ENCODE measurements at regions not wholly inside any gene's neighbourhood (a gene's known extent, or its start where the extent isn't known, plus 50 kb on each side); places are given as distances from the start of the nearest gene placed in this dataset.

DNA sequence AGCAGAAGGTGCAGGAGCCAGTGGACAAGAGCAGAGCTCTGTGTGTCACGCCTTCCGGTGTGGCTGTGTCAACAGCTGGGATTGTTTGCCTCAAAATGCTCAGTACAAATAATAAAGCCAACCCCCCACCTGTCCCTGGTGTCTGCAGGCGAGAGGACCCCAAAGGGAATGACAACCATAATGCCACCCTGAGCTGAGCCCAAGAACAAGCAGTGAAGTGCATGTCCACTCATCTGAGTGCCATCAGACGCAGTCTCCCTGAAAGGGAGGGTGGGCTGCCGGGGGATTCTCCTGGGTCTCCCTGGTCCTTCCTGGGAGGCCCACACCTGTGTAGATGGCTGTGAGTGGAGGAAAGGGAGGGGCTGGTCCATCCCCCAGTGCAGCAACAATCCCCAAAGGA lies 328.8 kb upstream of the IRX1 start:
- DNase-seq: no peak
- Histone ChIP-seq H3K9me3 (no peaks in the 10 kb centered on the region), H3K4me3 (no peak overlapping the region), H3K4me1 (no peaks in the 10 kb centered on the region), H3K36me3 (no peaks in the 10 kb centered on the region), H3K27me3 (no peaks in the 10 kb centered on the region), H3K27ac (no peak overlapping the region)
- ATAC-seq (ENCODE audit: low FRiP score in 2 of 2): no peak
- TF ChIP-seq EP300 (IDR thresholded peaks at IDR 0.05) (no peak), POLR2AphosphoS5 (IDR thresholded peaks at IDR 0.05) (no peak), POLR2A (IDR thresholded peaks at IDR 0.05) (no peak)
- TF ChIP-seq, protein P1, sequence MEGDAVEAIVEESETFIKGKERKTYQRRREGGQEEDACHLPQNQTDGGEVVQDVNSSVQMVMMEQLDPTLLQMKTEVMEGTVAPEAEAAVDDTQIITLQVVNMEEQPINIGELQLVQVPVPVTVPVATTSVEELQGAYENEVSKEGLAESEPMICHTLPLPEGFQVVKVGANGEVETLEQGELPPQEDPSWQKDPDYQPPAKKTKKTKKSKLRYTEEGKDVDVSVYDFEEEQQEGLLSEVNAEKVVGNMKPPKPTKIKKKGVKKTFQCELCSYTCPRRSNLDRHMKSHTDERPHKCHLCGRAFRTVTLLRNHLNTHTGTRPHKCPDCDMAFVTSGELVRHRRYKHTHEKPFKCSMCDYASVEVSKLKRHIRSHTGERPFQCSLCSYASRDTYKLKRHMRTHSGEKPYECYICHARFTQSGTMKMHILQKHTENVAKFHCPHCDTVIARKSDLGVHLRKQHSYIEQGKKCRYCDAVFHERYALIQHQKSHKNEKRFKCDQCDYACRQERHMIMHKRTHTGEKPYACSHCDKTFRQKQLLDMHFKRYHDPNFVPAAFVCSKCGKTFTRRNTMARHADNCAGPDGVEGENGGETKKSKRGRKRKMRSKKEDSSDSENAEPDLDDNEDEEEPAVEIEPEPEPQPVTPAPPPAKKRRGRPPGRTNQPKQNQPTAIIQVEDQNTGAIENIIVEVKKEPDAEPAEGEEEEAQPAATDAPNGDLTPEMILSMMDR (IDR thresholded peaks at IDR 0.05): no peak
- whole genome bisulfite sequencing, 2 donors: 84 to 90% methylated on average over 3 to 4 of the region's 5 CpGs

DNA sequence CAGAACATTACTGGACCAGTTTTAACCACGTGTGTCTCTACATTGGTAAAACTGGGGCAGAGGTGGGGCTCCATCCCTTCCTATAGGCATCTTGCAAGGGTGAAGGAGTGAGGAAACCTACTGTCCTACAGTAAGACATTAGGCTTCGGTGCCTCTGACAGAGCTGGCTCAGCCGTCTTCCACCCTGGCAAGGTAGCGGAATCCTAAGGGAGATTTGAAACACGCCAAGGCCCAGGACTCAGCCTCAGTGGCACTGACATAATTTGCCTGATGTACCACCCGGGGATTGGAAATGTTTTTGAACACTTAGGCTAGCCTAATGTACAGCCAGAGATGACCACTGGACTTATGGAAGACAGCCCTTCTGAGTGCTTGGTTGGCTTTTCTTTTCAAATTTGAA lies 329.7 kb upstream of the IRX1 start:
- 83 to 89% methylated on average over 6 of the region's 6 CpGs for WGBS, 2 donors
- ATAC-seq (ENCODE audit: low FRiP score in 2 of 2) (no peak), DNase-seq (no peak)
- Histone ChIP-seq H3K27me3 (no peaks in the 10 kb centered on the region), H3K4me3 (no peak overlapping the region), H3K36me3 (no peaks in the 10 kb centered on the region), H3K27ac (no peak overlapping the region), H3K4me1 (no peaks in the 10 kb centered on the region), H3K9me3 (no peaks in the 10 kb centered on the region)
- TF ChIP-seq POLR2AphosphoS5 (IDR thresholded peaks at IDR 0.05) (no peak), POLR2A (IDR thresholded peaks at IDR 0.05) (no peak), EP300 (IDR thresholded peaks at IDR 0.05) (no peak)
- TF ChIP-seq, protein P1 (IDR thresholded peaks at IDR 0.05): no peak

- Histone ChIP-seq H3K9me3 (no peaks in the 10 kb centered on the region), H3K4me1 (no peaks in the 10 kb centered on the region), H3K4me3 (no peak overlapping the region), H3K36me3 (no peaks in the 10 kb centered on the region), H3K27ac (no peak overlapping the region), H3K27me3 (no peaks in the 10 kb centered on the region)
- WGBS, 2 donors: 69 to 74% methylated on average over 5 of the region's 5 CpGs
- ATAC-seq (ENCODE audit: low FRiP score in 2 of 2) (no peak), DNase-seq (no peak)
- TF ChIP-seq, protein P1 (IDR thresholded peaks at IDR 0.05): no peak
- TF ChIP-seq POLR2AphosphoS5 (IDR thresholded peaks at IDR 0.05) (no peak), EP300 (IDR thresholded peaks at IDR 0.05) (no peak), POLR2A (IDR thresholded peaks at IDR 0.05) (no peak)
Observed at GRCh38 chr5:3265131-3265885, 330.3 kb upstream of the IRX1 start.

- Histone ChIP-seq H3K9me3 (no peaks in the 10 kb centered on the region), H3K27me3 (no peaks in the 10 kb centered on the region), H3K4me3 (no peak overlapping the region), H3K27ac (no peak overlapping the region), H3K4me1 (no peaks in the 10 kb centered on the region), H3K36me3 (no peaks in the 10 kb centered on the region)
- DNase-seq: no peak
- ATAC-seq (ENCODE audit: low FRiP score in 2 of 2): no peak
- TF ChIP-seq POLR2AphosphoS5 (IDR thresholded peaks at IDR 0.05) (no peak), EP300 (IDR thresholded peaks at IDR 0.05) (no peak)
- TF ChIP-seq, protein P1 (IDR thresholded peaks at IDR 0.05): no peak
- WGBS, 2 donors: 83 to 88% methylated on average over 4 of the region's 4 CpGs
Observed at GRCh38 chr5:3262451-3262850, 333.2 kb upstream of the IRX1 start.

GRCh38 chr5:3261081-3261480 lies 334.6 kb upstream of the IRX1 start:
- DNase-seq (no peak), ATAC-seq (ENCODE audit: low FRiP score in 2 of 2) (no peak)
- TF ChIP-seq POLR2AphosphoS5 (IDR thresholded peaks at IDR 0.05) (no peak), POLR2A (IDR thresholded peaks at IDR 0.05) (no peak), EP300 (IDR thresholded peaks at IDR 0.05) (no peak)
- TF ChIP-seq, protein P1 (IDR thresholded peaks at IDR 0.05): no peak
- no peaks in the 10 kb centered on the region for H3K9me3 ChIP-seq
- WGBS, 2 donors: 89 to 95% methylated on average over 4 of the region's 4 CpGs
- no peak overlapping the region for H3K27ac ChIP-seq
- no peaks in the 10 kb centered on the region for H3K4me1 ChIP-seq
- H3K4me3 ChIP-seq: no peak overlapping the region
- H3K36me3 ChIP-seq: no peaks in the 10 kb centered on the region
- no peaks in the 10 kb centered on the region for H3K27me3 ChIP-seq
